Heart right ventricle (tissue), 16 donors: ENCODE measurements at regions not wholly inside any gene's neighbourhood (a gene's known extent, or its start where the extent isn't known, plus 50 kb on each side); places are given as distances from the start of the nearest gene placed in this dataset.

Experiments used
- ATAC-seq, 8 donors: fragments of 200-7000 bp; cut with Tn5 transposase; one replicate each; pipeline ENCODE4 v1.9.1; 2020; ENCODE audit warnings: mild to moderate bottlenecking in 8 of 8, moderate library complexity in 8 of 8, moderate number of reproducible peaks in 1 of 8
- DNase-seq, 2 donors: peaks; one replicate each; pipeline ENCODE4 v3.0.0-alpha.2; 2020
- H3K27ac ChIP-seq, 10 donors: fragments of 200-600 bp; sonication (generic) in 2 of 10; one replicate each; pipeline versions ENCODE4 v1.5.0 to v1.8.0; 2020 to 2022; ENCODE audit warnings: mild to moderate bottlenecking in 3 of 10
- H3K27me3 ChIP-seq, 7 donors: fragments of 200-600 bp; one replicate each; pipeline ENCODE4 v1.8.0; 2021 to 2022; ENCODE audit warnings: mild to moderate bottlenecking in 2 of 7
- H3K36me3 ChIP-seq, 9 donors: fragments of 200-600 bp; sonication (generic) in 1 of 9; one replicate each; pipeline versions ENCODE4 v1.5.0 to v1.8.0; 2020 to 2022; ENCODE audit warnings: mild to moderate bottlenecking in 2 of 9
- H3K4me1 ChIP-seq, 9 donors: fragments of 200-600 bp; sonication (generic) in 1 of 9; one replicate each; pipeline versions ENCODE4 v1.5.0 to v1.8.0; 2020 to 2022; ENCODE audit warnings: mild to moderate bottlenecking in 4 of 9
- H3K4me3 ChIP-seq, 10 donors: fragments of 200-600 bp; sonication (generic) in 2 of 10; one replicate each; pipeline versions ENCODE4 v1.5.0 to v1.8.0; 2020 to 2022; ENCODE audit warnings: mild to moderate bottlenecking in 7 of 10, moderate library complexity in 2 of 10
- H3K9me3 ChIP-seq, 11 donors: fragments of 200-600 bp in 10 of 11; sonication (generic) in 2 of 11; one replicate each; pipeline versions ENCODE4 v1.5.0 to v1.8.0; 2013 to 2022; ENCODE audit warnings: mild to moderate bottlenecking in 2 of 11, control low read depth in 1 of 11, moderate library complexity in 1 of 11
- CTCF ChIP-seq, 9 donors: fragments of 200-600 bp; sonication (generic) in 2 of 9; IDR thresholded peaks; one replicate each; pipeline versions ENCODE4 v1.5.0 to v1.8.0; 2021 to 2022; ENCODE audit warnings: antibody characterized with exemption in 9 of 9, mild to moderate bottlenecking in 5 of 9, moderate library complexity in 1 of 9
- WGBS, 2 donors: extraction: QIAGEN DNeasy Blood & Tissue Kit; methylation state at CpG; one replicate each; pipeline ENCODE4 v1.1.7; 2013; ENCODE audit warnings: inconsistent platforms in 1 of 2; 5-methylcytosine and 5-hydroxymethylcytosine counted together
- intact Hi-C, 10 donors: fragments of 100-400 bp; cut with DNase I; formaldehyde crosslinking; loops; one replicate each; pipeline versions ENCODE4 v1.11.1 to v1.14.2; 2022
- donor health status: Arrhythmogenic right ventricular cardiomyopathy.
- donor health status: ischemic (EF 13 %, LVEDD 7.1; RV severe dilation, severe dysfunction).
- donor health status: healthy with polysubstance abuse.
- donor health status: DM: no; HTN: yes; CAD: no.
- donor health status: DM: no; HTN: no; CAD: no.
- donor health status: ischemic (EF 25% LVEDD 6.9; RV normal size, moderate dysfunction).
- donor health status: ischemic (EF 25% LVEDD 5.7; RV mildly dilated, moderate dysfunction).
- donor health status: healthy.
- donor health status: DM: yes; HTN: yes; CAD: no.
- donor health status: Ischemic cardiomyopathy.
- donor health status: ischemic (EF 35%, LVEDD 5.7; RV mildly dilated, moderate dysfunction).
- donor health status: nonischemic (EF 11% LVEDD 7.7; RV severe dilation, severe dysfunction).
- donor health status: DM: yes; HTN: yes; CAD: no.
- donor health status: PGD.
- donor health status: ischemic (EF 29% LVEDD 5.4; RV normal size, mild dysfunction).
- donor health status: nonischemic (EF 23%, LVEDD 6.1; RV moderate dilation, normal function).

- Histone ChIP-seq H3K36me3 (no peaks in the 10 kb centered on the region), H3K9me3 (no peaks in the 10 kb centered on the region), H3K27ac (peak overlapping the region in 5 of 10 donors; percentile 10 to 65 (median 35)), H3K4me3 (no peak overlapping the region), H3K4me1 (peaks cover 0 to 31% (median 14%) of the 10 kb centered on the region in 9 donors), H3K27me3 (no peaks in the 10 kb centered on the region)
- 33 to 47% methylated on average over 4 of the region's 4 CpGs for WGBS, 2 donors
- DNase-seq (peak; percentile 25 to 45), ATAC-seq (peak; percentile 61 to 89 (median 84))
- intact Hi-C loops = loop anchor here in 1 of 10 donors (5.0 kb wide), 1 partner anchor 33 kb away; no protein-coding TSS in a partner anchor
- peak in 3 of 9 donors; percentile 31 to 40 (median 35) for TF ChIP-seq CTCF (IDR thresholded peaks at IDR 0.05)
Measured at GRCh38 chr10:118913825-118914224, 115.7 kb upstream of the NANOS1 start.

- Histone ChIP-seq H3K4me1 (peaks cover 0 to 31% (median 14%) of the 10 kb centered on the region in 9 donors), H3K27me3 (no peaks in the 10 kb centered on the region), H3K27ac (peak overlapping the region in 3 of 10 donors; percentile 35 to 65 (median 40)), H3K4me3 (no peak overlapping the region), H3K36me3 (no peaks in the 10 kb centered on the region), H3K9me3 (no peaks in the 10 kb centered on the region)
- 62 to 64% methylated on average over 4 of the region's 4 CpGs for WGBS, 2 donors
- TF ChIP-seq CTCF (IDR thresholded peaks at IDR 0.05) = no peak
- ATAC-seq = no peak
- intact Hi-C loops = loop anchor here in 1 of 10 donors (5.0 kb wide), 1 partner anchor 33 kb away; no protein-coding TSS in a partner anchor
- no peak for DNase-seq
Measured at GRCh38 chr10:118914629-118915028, 114.9 kb upstream of the NANOS1 start.

- WGBS, 2 donors = 84 to 88% methylated on average over 8 of the region's 8 CpGs
- Histone ChIP-seq H3K27ac (no peak overlapping the region), H3K9me3 (no peaks in the 10 kb centered on the region), H3K36me3 (no peaks in the 10 kb centered on the region), H3K4me1 (peaks cover 0 to 31% (median 14%) of the 10 kb centered on the region in 9 donors), H3K27me3 (no peaks in the 10 kb centered on the region), H3K4me3 (no peak overlapping the region)
- TF ChIP-seq CTCF (IDR thresholded peaks at IDR 0.05) = no peak
- DNase-seq (no peak), ATAC-seq (no peak)
- intact Hi-C loops = no loop called here
Measured at GRCh38 chr10:118915161-118915560, 114.4 kb upstream of the NANOS1 start.

- 90 to 93% methylated on average over 6 of the region's 6 CpGs for WGBS, 2 donors
- Histone ChIP-seq H3K4me1 (peaks cover 0 to 22% (median 14%) of the 10 kb centered on the region in 9 donors), H3K4me3 (no peak overlapping the region), H3K9me3 (no peaks in the 10 kb centered on the region), H3K27ac (no peak overlapping the region), H3K27me3 (no peaks in the 10 kb centered on the region), H3K36me3 (no peaks in the 10 kb centered on the region)
- no peak for TF ChIP-seq CTCF (IDR thresholded peaks at IDR 0.05)
- intact Hi-C loops = no loop called here
- DNase-seq = no peak
- ATAC-seq = no peak
Measured at GRCh38 chr10:118916777-118917176, 112.7 kb upstream of the NANOS1 start.
